ENCODE measurements at regions not wholly inside any gene's neighbourhood (a gene's known extent, or its start where the extent isn't known, plus 50 kb on each side); places are given as distances from the start of the nearest gene placed in this dataset.

- DNase-seq (ENCODE audit: low read depth), result no peak
Observed at GRCh38 chr13:74000876-74001275, 133.3 kb downstream of the KLF12 start.

DNA sequence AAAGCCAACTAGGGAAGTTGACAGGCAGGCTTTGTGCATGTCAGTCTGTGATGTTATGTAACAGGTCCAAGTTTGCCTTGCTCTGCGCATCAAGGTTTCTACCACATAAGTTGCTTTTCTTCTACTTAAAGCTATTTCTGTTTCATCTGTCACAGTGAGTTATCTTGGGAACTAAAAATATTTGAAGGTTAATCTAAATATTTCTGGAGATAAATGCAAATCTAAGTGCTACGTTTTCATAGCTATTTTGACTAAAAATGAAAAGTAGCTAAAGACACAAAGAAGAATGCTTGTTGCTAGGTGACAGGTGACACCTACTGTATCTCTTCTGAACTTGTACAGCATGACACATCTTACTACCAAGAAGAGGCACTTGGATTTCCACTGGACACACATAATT lies 135.6 kb downstream of the KLF12 start:
- DNase-seq (ENCODE audit: low read depth), result no peak

- no peak for DNase-seq (ENCODE audit: low read depth)
Observed at GRCh38 chr13:73997964-73998363, 136.2 kb downstream of the KLF12 start.

DNA sequence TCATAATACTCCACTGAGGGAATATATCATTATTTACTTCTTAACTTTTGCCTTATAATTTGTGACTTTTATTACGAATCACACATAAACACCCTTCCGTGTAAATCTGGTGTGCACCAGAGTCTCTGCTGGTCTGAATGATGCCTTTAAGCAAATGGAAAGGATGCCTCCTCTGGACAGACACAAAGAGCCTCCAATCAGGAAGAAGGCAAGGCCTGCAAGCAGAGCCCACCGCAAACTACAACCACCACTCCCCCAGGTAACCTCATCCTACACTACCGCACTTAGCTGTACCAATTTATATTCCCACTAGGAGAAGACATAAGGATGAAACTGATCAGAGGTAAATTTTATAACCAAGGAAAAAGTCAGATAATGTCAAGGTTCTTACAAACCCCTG lies 137.6 kb downstream of the KLF12 start:
- DNase-seq (ENCODE audit: low read depth), result no peak

DNA sequence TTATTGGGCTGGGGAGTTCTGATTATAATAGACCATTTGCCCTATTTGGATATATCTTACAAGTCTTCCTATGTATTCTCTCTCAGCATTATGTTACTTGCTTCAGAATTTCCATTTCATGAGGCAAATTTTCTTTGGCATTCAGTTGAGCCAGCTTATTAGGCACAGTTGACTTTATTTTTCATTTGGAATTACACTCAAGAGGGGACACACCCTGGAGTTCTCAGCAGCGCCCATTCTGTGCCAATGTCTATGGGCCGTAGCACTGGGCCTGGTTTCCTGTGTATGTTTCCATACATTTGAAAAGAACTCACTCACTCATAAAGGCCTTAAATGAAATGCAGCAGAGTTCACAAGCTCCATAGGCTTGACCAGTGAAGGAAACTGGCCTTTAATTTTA lies 138.5 kb downstream of the KLF12 start:
- DNase-seq (ENCODE audit: low read depth), result no peak

GRCh38 chr13:73993661-73994060 lies 140.5 kb downstream of the KLF12 start:
- no peak for DNase-seq (ENCODE audit: low read depth)

DNA sequence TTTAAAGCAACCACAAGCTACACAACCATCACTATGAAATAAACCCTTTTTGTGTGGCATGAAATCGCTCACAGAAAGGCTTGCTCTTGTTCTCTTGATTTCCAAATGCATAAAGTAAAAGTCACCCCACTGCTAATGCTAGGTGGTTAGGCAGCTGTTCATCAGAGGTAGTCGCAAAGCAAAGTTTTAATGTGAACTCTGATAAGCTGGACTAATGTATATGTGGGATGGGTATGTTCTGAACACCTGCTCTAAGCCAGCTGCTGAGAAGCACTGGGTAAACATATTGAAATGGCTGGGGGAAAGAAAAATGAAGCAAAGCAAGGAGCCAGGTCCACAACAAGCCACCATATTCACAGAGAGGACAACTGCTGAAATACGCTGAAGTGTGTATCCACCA lies 142.3 kb downstream of the KLF12 start:
- no peak for DNase-seq (ENCODE audit: low read depth)

- DNase-seq (ENCODE audit: low read depth), result no peak
Observed at GRCh38 chr13:73991384-73991783, 142.8 kb downstream of the KLF12 start.

DNA sequence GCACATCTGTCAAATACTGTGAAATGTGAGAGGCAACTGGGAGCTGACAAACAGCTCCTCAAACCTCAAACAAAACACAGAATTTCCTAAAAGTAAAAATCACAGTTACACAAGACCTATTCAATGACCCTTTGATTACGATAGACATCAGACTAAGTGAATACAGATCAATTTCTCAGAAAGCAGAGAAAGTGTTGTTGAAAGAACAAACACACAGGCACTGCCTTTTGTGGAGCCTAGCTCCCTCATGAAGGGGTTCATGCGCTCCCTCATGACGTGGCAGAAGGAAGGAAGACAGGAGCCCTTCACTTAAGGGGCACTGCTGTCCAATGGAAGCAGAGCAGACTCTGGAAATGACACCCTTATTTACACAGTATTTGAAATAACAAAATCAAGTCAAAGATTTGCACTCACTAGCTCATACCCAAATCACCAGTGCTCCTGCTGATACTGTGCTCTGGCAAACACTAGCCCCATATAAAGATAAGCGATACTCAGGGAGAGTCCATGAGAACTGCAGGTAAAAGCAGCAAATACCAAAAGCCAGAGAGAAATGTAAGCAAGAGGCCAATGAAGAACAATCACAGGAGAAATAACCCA lies 144.9 kb downstream of the KLF12 start:
- no peak for DNase-seq (ENCODE audit: low read depth)

GRCh38 chr13:73988461-73988860 lies 145.7 kb downstream of the KLF12 start:
- no peak for DNase-seq (ENCODE audit: low read depth)

DNA sequence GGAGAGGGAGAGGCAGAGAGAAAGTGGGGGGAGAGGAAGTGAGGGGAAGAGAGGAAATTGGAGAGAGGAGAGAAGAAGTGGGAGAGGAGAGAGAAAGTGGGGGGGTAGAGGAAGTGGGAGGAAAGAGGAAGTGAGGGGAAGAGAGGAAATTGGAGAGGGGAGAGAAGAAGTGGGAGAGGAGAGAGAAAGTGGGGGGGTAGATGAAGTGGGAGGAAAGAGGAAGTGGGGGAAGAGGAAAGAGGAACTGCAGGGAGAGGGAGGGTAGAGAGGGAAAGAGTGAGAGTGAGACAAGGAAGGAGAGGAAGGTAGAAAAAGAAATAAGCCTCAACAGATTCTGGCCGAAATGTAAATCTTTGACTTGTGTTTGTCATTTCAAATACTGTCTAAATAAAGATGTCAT lies 146.6 kb downstream of the KLF12 start:
- DNase-seq (ENCODE audit: low read depth), result no peak

GRCh38 chr13:73985783-73986182 lies 148.4 kb downstream of the KLF12 start:
- DNase-seq (ENCODE audit: low read depth), result no peak

GRCh38 chr13:73984949-73985691 lies 149.1 kb downstream of the KLF12 start:
- no peak for DNase-seq (ENCODE audit: low read depth)

DNA sequence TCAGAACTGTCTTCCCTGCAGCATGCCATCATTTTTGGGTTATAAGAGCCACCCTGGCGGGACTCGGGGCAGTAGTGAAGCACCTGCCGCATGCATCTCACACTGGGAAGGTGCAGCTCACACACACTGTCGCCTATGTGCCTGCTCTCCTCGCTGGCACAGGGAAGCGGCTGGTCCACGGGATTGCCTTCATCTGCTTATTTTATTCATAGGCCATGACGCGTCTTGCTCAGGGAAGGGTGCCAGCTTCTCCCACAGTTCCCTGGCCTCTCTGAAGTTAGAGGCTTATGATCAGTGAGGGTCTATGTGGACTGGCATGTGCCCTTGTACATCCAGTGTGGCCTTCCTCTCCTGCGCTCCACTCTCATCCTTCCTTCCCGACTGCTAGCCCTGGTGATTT lies 150.0 kb downstream of the KLF12 start:
- no peak for DNase-seq (ENCODE audit: low read depth)

- DNase-seq (ENCODE audit: low read depth), result no peak
Observed at GRCh38 chr13:73983109-73983508, 151.1 kb downstream of the KLF12 start.

GRCh38 chr13:73981595-73981994 lies 152.6 kb downstream of the KLF12 start:
- no peak for DNase-seq (ENCODE audit: low read depth)

- DNase-seq (ENCODE audit: low read depth), result no peak
Observed at GRCh38 chr13:73975767-73976166, 158.4 kb downstream of the KLF12 start.

DNA sequence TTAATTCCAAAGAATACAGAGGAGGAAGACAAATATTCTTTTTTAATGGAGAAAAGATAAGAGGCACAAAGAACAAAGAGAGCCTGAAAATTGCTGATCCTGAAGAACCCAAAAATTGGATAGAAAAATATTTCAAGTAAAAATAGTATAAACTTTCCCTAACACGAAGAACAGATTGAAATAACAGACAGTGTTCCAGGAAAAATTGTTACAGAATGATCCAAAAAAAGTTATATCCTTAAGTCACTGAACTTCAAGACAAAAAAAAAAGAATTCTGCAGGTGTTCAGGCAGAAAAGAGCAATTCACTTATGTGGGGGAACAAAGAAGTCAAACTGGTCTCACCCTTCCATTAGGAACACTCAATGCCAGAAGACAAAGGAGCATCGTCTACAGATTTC lies 160.2 kb downstream of the KLF12 start:
- DNase-seq (ENCODE audit: low read depth), result no peak

- no peak for DNase-seq (ENCODE audit: low read depth)
Observed at GRCh38 chr13:73973156-73973555, 161.0 kb downstream of the KLF12 start.

- DNase-seq (ENCODE audit: low read depth), result no peak
Observed at GRCh38 chr13:73972545-73972944, 161.7 kb downstream of the KLF12 start.

DNA sequence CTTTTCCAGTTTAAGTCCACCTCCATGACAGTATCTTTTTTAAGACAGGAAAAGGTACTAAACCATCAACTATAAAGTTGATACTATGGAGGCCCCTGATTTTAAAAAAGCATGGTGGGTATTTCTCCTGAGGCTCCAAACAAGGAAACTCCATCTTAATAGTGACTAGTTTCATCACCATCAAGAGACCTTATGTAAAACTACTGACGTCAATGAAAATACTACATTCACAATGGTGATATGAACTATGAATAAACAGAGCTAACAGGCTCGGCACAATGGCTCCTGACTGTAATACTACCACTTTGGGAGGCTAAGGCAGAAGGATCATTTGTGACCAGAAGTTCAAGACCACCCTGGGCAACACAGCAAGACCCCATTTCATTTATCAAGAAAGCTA lies 162.7 kb downstream of the KLF12 start:
- DNase-seq (ENCODE audit: low read depth), result no peak

DNA sequence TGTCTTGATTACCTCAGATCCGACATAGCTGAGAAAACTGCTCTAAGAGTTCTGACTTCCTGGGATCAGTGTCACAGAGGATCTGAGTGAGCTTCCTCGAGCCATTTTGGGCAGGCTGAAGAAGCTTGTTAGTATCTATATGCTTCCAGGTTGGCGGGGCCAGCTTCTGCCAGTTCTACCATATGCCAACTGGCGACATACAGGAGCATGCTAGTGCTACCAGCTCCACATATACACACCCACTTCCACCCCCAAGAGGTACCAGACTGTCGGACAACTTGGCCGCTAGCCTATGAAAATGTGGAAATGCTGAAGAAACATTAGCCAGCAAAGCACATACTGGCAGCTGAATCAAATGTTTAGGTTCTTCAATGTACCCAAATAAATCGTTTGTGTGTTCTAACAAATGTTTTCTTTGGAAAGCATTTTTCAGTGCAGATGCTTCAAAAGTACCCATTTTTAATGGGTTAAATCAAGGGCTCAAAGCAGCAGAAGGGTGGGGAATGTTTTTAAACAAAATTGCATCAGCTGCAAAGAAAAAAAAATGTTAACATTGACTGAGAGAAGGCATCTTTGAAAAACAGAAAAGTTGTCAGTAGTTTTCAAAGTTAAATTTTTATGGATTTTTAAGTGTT lies 163.7 kb downstream of the KLF12 start:
- no peak for DNase-seq (ENCODE audit: low read depth)

- DNase-seq (ENCODE audit: low read depth), result peak; percentile 77
Observed at GRCh38 chr13:73967397-73968165, 166.6 kb downstream of the KLF12 start.
